Kidney (tissue), 13 donors: ENCODE measurements at regions not wholly inside any gene's neighbourhood (a gene's known extent, or its start where the extent isn't known, plus 50 kb on each side); places are given as distances from the start of the nearest gene placed in this dataset.

Experiments
- DNase-seq, 5 donors: peaks; one replicate each; pipeline ENCODE4 v3.0.0-alpha.2; 2013 to 2020
- FAIRE-seq: peaks from 2 replicates; lab custom pipeline; 2012; peaks lifted over from hg19 to GRCh38; lab: Jason Lieb, UNC
- H3K27ac ChIP-seq, 2 donors: one replicate each; pipeline ENCODE4 v1.7.0; 2013; ENCODE audit warnings: low read depth in 2 of 2, low read length in 2 of 2, inconsistent platforms in 1 of 2
- H3K27me3 ChIP-seq: one replicate; pipeline ENCODE4 v1.7.1; 2013; ENCODE audit warnings: low read length, inconsistent platforms; ENCODE audit not compliant: control insufficient read depth, insufficient read depth
- H3K36me3 ChIP-seq, 3 donors: one replicate each; pipeline versions ENCODE4 v1.7.0 to v1.7.1; 2013; ENCODE audit warnings: low read length in 3 of 3, control low read depth in 1 of 3, inconsistent platforms in 1 of 3; ENCODE audit not compliant: insufficient read depth in 3 of 3, control insufficient read depth in 2 of 3
- H3K4me1 ChIP-seq, 3 donors: one replicate each; pipeline versions ENCODE4 v1.7.0 to v1.7.1; 2013; ENCODE audit warnings: low read length in 3 of 3, inconsistent platforms in 1 of 3, low read depth in 1 of 3; ENCODE audit not compliant: control insufficient read depth in 2 of 3, insufficient read depth in 2 of 3
- H3K4me3 ChIP-seq, 3 donors: one replicate each; pipeline versions ENCODE4 v1.7.0 to v1.8.1; 2013; ENCODE audit warnings: low read length in 3 of 3, control low read depth in 1 of 3, inconsistent platforms in 1 of 3
- H3K9ac ChIP-seq, 3 donors: one replicate each; pipeline versions ENCODE4 v1.7.0 to v1.7.1; 2013; ENCODE audit warnings: low read length in 3 of 3, control low read depth in 1 of 3, inconsistent platforms in 1 of 3
- H3K9me3 ChIP-seq, 3 donors: one replicate each; pipeline versions ENCODE4 v1.7.0 to v1.7.1; 2013; ENCODE audit warnings: low read length in 3 of 3, control low read depth in 1 of 3, inconsistent platforms in 1 of 3; ENCODE audit not compliant: control insufficient read depth in 2 of 3, insufficient read depth in 1 of 3
- intact Hi-C: fragments of 100-400 bp; cut with DNase I; formaldehyde crosslinking; loops from one replicate; pipeline ENCODE4 v1.11.1; 2022
- TF ChIP-seq, protein P1 (sequence below): IDR thresholded peaks from 3 replicates; pipeline ENCODE4 v1.5.1; 2012; ENCODE audit warnings: mild to moderate bottlenecking, moderate library complexity, borderline replicate concordance; ENCODE audit not compliant: insufficient read depth; ENCODE audit errors: extremely low read depth
- donor health status: control.
- donor health status: control.
- donor health status: control.
- donor health status: control.
- donor health status: control.
- donor health status: DM: yes; HTN: yes; CAD: no.
- donor health status: Normal renal cell carcinoma (clear cell type).

DNA sequence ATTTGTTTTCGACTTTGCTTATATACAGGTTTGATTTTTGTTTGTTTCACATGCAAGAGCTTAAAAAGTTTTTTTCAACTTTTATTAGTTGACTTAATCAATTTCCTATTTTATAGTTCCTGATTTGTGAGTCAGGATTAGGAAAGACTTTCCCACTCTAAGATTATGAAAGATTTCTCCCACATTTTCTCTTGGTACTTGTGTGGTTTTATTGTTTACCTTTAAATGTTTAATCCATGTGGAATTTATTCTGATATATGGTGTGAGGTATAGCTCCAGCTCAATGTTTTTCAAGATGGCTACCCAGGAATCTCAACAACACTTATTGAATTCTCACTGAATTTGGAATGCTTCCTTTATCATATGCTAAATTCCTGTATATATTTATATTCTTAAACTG lies 117.8 kb upstream of the LGALSL start:
- FAIRE-seq (no peak), DNase-seq (no peak)
- Histone ChIP-seq H3K27me3 (no peaks in the 10 kb centered on the region), H3K27ac (no peak overlapping the region), H3K9ac (no peak overlapping the region), H3K36me3 (no peaks in the 10 kb centered on the region), H3K9me3 (no peaks in the 10 kb centered on the region), H3K4me3 (no peak overlapping the region), H3K4me1 (peaks cover under 1 to 2% (median 2%) of the 10 kb centered on the region in 3 donors)
- TF ChIP-seq, protein P1, sequence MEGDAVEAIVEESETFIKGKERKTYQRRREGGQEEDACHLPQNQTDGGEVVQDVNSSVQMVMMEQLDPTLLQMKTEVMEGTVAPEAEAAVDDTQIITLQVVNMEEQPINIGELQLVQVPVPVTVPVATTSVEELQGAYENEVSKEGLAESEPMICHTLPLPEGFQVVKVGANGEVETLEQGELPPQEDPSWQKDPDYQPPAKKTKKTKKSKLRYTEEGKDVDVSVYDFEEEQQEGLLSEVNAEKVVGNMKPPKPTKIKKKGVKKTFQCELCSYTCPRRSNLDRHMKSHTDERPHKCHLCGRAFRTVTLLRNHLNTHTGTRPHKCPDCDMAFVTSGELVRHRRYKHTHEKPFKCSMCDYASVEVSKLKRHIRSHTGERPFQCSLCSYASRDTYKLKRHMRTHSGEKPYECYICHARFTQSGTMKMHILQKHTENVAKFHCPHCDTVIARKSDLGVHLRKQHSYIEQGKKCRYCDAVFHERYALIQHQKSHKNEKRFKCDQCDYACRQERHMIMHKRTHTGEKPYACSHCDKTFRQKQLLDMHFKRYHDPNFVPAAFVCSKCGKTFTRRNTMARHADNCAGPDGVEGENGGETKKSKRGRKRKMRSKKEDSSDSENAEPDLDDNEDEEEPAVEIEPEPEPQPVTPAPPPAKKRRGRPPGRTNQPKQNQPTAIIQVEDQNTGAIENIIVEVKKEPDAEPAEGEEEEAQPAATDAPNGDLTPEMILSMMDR = no peak
- intact Hi-C loops = no loop called here

DNA sequence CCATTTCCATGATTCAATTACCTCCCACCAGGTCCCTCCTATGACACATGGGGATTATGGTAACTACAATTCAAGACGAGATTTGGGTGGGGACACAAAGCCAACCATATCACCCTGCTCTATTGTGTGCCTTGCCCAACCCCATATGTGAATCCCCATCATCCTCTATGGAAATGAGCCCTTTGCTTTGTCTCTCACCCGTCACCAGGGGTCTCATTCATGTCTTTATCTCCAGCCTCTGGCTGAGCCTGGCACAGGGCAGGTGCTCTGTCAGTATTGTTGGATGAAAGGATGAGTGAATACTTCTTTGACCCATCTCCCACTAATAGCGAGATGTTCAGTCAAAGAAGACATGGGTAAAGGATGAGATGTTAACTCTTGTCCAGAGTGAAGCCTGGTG lies 116.6 kb upstream of the LGALSL start:
- FAIRE-seq = no peak
- no peaks in the 10 kb centered on the region for H3K36me3 ChIP-seq
- intact Hi-C loops = no loop called here

DNA sequence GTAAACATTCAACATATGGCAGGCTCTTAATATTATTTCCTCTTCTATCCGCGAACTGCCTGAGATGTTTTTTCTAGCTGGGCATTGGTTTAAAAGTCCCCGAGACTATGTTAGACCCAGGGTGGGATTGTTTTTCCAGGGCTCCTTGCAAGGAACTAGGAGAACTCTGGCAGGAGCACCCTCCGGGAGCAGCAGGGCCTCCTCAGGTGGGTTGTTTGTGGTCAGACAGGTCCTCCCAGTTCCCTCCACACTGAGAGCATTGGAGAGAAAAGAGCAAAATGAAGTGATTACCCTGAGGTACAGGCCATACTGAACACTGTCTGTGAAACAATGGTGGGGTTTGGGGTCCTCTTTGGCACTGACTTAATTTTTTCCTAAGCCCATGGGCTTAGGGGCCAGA lies 115.9 kb upstream of the LGALSL start:
- Histone ChIP-seq H3K4me1 (no peaks in the 10 kb centered on the region), H3K9ac (no peak overlapping the region), H3K27me3 (no peaks in the 10 kb centered on the region), H3K4me3 (no peak overlapping the region), H3K36me3 (no peaks in the 10 kb centered on the region), H3K27ac (no peak overlapping the region), H3K9me3 (no peaks in the 10 kb centered on the region)
- DNase-seq = no peak
- intact Hi-C loops = no loop called here
- TF ChIP-seq, protein P1 = no peak
- no peak for FAIRE-seq

More for the DNA sequence above, 116.6 kb upstream of the LGALSL start:
- H3K4me3 ChIP-seq = no peak overlapping the region
- no peak overlapping the region for H3K27ac ChIP-seq
- no peak for DNase-seq
- TF ChIP-seq, protein P1 = no peak
- H3K9ac ChIP-seq = no peak overlapping the region
- no peaks in the 10 kb centered on the region for H3K9me3 ChIP-seq
- no peaks in the 10 kb centered on the region for H3K27me3 ChIP-seq
- H3K4me1 ChIP-seq = no peaks in the 10 kb centered on the region

DNA sequence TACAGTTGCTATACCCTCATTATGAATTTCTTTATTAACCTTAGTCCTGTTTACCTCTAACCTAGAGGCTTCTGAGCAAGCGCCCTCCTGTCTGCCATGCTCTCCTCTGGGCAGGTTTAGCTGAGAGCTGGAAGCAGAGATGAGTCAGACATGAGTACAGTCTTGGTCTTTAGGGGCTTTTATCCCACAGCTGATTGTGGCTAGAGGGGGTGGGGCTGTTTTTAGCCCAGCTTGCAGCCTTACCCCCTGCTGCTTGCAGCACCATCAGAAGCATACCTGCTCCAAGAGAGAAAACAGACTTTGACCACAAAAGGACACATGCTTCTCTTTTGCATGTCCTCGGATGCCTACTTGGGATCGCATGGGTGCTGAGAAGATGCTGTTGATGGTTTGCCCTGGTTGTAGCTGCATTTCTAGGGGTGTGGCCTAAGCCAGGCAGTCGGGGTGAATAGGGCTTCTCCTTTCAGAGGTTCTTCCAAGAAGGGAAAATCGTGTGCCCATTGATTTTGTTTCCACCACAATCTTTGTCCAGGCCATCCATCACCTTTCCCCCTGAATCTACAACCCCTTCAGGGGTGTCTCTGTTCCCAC lies 115.0 kb upstream of the LGALSL start:
- TF ChIP-seq, protein P1 = no peak
- Histone ChIP-seq H3K4me3 (no peak overlapping the region), H3K9ac (no peak overlapping the region), H3K27me3 (no peaks in the 10 kb centered on the region), H3K9me3 (no peaks in the 10 kb centered on the region), H3K27ac (no peak overlapping the region), H3K4me1 (no peaks in the 10 kb centered on the region), H3K36me3 (no peaks in the 10 kb centered on the region)
- no peak for FAIRE-seq
- intact Hi-C loops = no loop called here
- DNase-seq = no peak
